Parathyroid adenoma (tissue), 2 donors: ENCODE measurements at regions not wholly inside any gene's neighbourhood (a gene's known extent, or its start where the extent isn't known, plus 50 kb on each side); places are given as distances from the start of the nearest gene placed in this dataset.

Experiments
- H2AFZ ChIP-seq: fragments of 300-600 bp; sonication (generic); one replicate; pipeline ENCODE4 v1.7.0; 2017; ENCODE audit warnings: antibody characterized with exemption, mild to moderate bottlenecking
- H3K27ac ChIP-seq: fragments of 300-600 bp; sonication (generic); one replicate; pipeline ENCODE4 v1.7.0; 2017
- H3K27me3 ChIP-seq: fragments of 300-600 bp; sonication (generic); one replicate; pipeline ENCODE4 v1.7.0; 2017; ENCODE audit warnings: low read length; ENCODE audit not compliant: control insufficient read depth, insufficient read depth
- H3K36me3 ChIP-seq: fragments of 300-600 bp; sonication (generic); one replicate; pipeline ENCODE4 v1.7.0; 2017; ENCODE audit warnings: low read length; ENCODE audit not compliant: control insufficient read depth, insufficient read depth
- H3K4me1 ChIP-seq: fragments of 300-600 bp; sonication (generic); one replicate; pipeline ENCODE4 v1.7.0; 2017; ENCODE audit warnings: control low read depth
- H3K4me2 ChIP-seq: fragments of 300-600 bp; sonication (generic); one replicate; pipeline ENCODE4 v1.7.0; 2017; ENCODE audit warnings: low read length
- H3K4me3 ChIP-seq: fragments of 300-600 bp; sonication (generic); one replicate; pipeline ENCODE4 v1.7.0; 2017; ENCODE audit warnings: low read depth, low read length
- H3K79me2 ChIP-seq: fragments of 300-600 bp; sonication (generic); one replicate; pipeline ENCODE4 v1.7.0; 2017; ENCODE audit warnings: control low read depth
- H3K9ac ChIP-seq: fragments of 300-600 bp; sonication (generic); one replicate; pipeline ENCODE4 v1.7.0; 2017; ENCODE audit warnings: mild to moderate bottlenecking
- H3K9me3 ChIP-seq: fragments of 300-600 bp; sonication (generic); one replicate; pipeline ENCODE4 v1.7.0; 2017; ENCODE audit warnings: low read length; ENCODE audit not compliant: control insufficient read depth
- CTCF ChIP-seq: fragments of 300-600 bp; sonication (generic); IDR thresholded peaks from one replicate; pipeline ENCODE4 v1.7.0; 2017; ENCODE audit warnings: antibody characterized with exemption, mild to moderate bottlenecking
- donor health status: primary hyperparathyroidism.

- H3K79me2 ChIP-seq = peaks cover 2% of the 10 kb centered on the region
- no peaks in the 10 kb centered on the region for H3K36me3 ChIP-seq
- H3K4me2 ChIP-seq = no peak overlapping the region
- no peak overlapping the region for H3K4me3 ChIP-seq
- H3K27me3 ChIP-seq = no peaks in the 10 kb centered on the region
- peak overlapping the region; percentile 72 for H2AFZ ChIP-seq
- no peak for TF ChIP-seq CTCF
- no peaks in the 10 kb centered on the region for H3K9me3 ChIP-seq
- peaks cover 29% of the 10 kb centered on the region for H3K4me1 ChIP-seq
- peak overlapping the region; percentile 80 for H3K27ac ChIP-seq
- no peak overlapping the region for H3K9ac ChIP-seq
Measured at GRCh38 chr17:70307430-70308225, 138.3 kb downstream of the KCNJ2 start.

GRCh38 chr17:70308618-70309017, 139.3 kb downstream of the KCNJ2 start:
- Histone ChIP-seq H3K79me2 (peaks cover 2% of the 10 kb centered on the region), H3K4me1 (peaks cover 29% of the 10 kb centered on the region), H2AFZ (peak overlapping the region; percentile 64), H3K27me3 (no peaks in the 10 kb centered on the region), H3K9ac (no peak overlapping the region), H3K27ac (peak overlapping the region; percentile 80), H3K9me3 (no peaks in the 10 kb centered on the region), H3K4me3 (no peak overlapping the region), H3K36me3 (no peaks in the 10 kb centered on the region), H3K4me2 (no peak overlapping the region)
- no peak for TF ChIP-seq CTCF

- Histone ChIP-seq H3K27ac (peak overlapping the region; percentile 80), H3K9me3 (no peaks in the 10 kb centered on the region), H3K4me1 (peaks cover 35% of the 10 kb centered on the region), H3K27me3 (no peaks in the 10 kb centered on the region), H3K4me3 (no peak overlapping the region), H3K9ac (no peak overlapping the region), H3K36me3 (no peaks in the 10 kb centered on the region), H2AFZ (peak overlapping the region; percentile 74), H3K79me2 (peaks cover 2% of the 10 kb centered on the region), H3K4me2 (no peak overlapping the region)
- TF ChIP-seq CTCF = no peak
Measured at GRCh38 chr17:70310221-70310672, 140.9 kb downstream of the KCNJ2 start.

- Histone ChIP-seq H3K4me2 (no peak overlapping the region), H3K27ac (no peak overlapping the region), H3K9ac (no peak overlapping the region), H3K4me1 (peaks cover 34% of the 10 kb centered on the region), H3K4me3 (no peak overlapping the region), H2AFZ (no peak overlapping the region), H3K36me3 (no peaks in the 10 kb centered on the region), H3K9me3 (no peaks in the 10 kb centered on the region), H3K79me2 (peaks cover 2% of the 10 kb centered on the region), H3K27me3 (no peaks in the 10 kb centered on the region)
- TF ChIP-seq CTCF = no peak
Measured at GRCh38 chr17:70313086-70313852, 143.9 kb downstream of the KCNJ2 start.
